GM23338 (cell line): ENCODE measurements at regions not wholly inside any gene's neighbourhood (a gene's known extent, or its start where the extent isn't known, plus 50 kb on each side); places are given as distances from the start of the nearest gene placed in this dataset.

Experiments
- CREB1 ChIP-seq: fragments of 250-450 bp; sonication (Bioruptor Pico); IDR thresholded peaks from 2 replicates; pipeline ENCODE4 v1.5.0; 2020; ENCODE audit warnings: low read depth, mild to moderate bottlenecking, moderate library complexity
- ETS1 ChIP-seq: IDR thresholded peaks from 2 replicates; pipeline ENCODE4 v1.6.1; 2016; ENCODE audit warnings: antibody characterized with exemption
- EZH2 ChIP-seq: fragments of 200-600 bp; sonication (generic); IDR thresholded peaks from one replicate; pipeline ENCODE4 v1.8.0; 2017; ENCODE audit warnings: antibody characterized with exemption, mild to moderate bottlenecking, low read depth; ENCODE audit not compliant: unreplicated experiment
- EZH2phosphoT487 ChIP-seq: fragments of 200-600 bp; sonication (generic); IDR thresholded peaks from one replicate; pipeline ENCODE4 v1.8.1; 2018; ENCODE audit warnings: antibody characterized with exemption; ENCODE audit not compliant: unreplicated experiment
- POLR2AphosphoS5 ChIP-seq: IDR thresholded peaks from 2 replicates; pipeline ENCODE4 v1.6.1; 2016; ENCODE audit warnings: antibody characterized with exemption, low read depth
- ZNF331 ChIP-seq: fragments of 250-450 bp; sonication (Bioruptor Pico); IDR thresholded peaks from 2 replicates; pipeline ENCODE4 v1.5.0; 2020; ENCODE audit warnings: low read depth, mild to moderate bottlenecking, moderate library complexity
- TF ChIP-seq, protein P1 (sequence below), 2 experiments: fragments of 200-600 bp in 1 of 2; sonication (generic) in 1 of 2; conservative IDR thresholded peaks; 2 replicates each; pipeline versions ENCODE4 v1.5.1 to v1.6.1; 2016 to 2017; ENCODE audit warnings: antibody characterized with exemption in 2 of 2, low read depth in 2 of 2, mild to moderate bottlenecking in 2 of 2, moderate library complexity in 1 of 2

DNA sequence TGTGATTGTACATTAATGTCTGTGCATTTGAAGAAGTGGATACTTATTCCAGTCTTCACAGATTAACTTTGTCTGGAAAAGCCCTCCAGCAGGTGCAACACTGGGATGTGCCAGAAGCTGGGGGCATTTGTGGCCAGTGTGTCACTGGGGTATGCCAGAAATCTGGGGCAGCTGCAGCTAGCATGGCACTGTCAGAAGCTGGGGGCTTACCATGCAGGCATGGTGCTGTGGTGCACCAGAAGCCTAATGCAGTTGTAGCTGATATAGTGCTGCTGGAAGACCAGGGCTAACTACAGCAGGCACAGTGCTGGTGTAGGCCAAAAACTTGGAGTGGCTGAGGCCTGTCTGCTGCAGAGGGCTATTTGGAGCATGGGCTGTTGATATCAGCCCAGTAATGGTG, 270.1 kb downstream of the STK31 start:
- TF ChIP-seq EZH2phosphoT487 (no peak), POLR2AphosphoS5 (no peak), EZH2 (no peak), CREB1 (CRISPR knock-in tag) (no peak), ETS1 (no peak), ZNF331 (CRISPR knock-in tag) (no peak)
- TF ChIP-seq, protein P1, sequence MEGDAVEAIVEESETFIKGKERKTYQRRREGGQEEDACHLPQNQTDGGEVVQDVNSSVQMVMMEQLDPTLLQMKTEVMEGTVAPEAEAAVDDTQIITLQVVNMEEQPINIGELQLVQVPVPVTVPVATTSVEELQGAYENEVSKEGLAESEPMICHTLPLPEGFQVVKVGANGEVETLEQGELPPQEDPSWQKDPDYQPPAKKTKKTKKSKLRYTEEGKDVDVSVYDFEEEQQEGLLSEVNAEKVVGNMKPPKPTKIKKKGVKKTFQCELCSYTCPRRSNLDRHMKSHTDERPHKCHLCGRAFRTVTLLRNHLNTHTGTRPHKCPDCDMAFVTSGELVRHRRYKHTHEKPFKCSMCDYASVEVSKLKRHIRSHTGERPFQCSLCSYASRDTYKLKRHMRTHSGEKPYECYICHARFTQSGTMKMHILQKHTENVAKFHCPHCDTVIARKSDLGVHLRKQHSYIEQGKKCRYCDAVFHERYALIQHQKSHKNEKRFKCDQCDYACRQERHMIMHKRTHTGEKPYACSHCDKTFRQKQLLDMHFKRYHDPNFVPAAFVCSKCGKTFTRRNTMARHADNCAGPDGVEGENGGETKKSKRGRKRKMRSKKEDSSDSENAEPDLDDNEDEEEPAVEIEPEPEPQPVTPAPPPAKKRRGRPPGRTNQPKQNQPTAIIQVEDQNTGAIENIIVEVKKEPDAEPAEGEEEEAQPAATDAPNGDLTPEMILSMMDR (conservative IDR thresholded peaks at IDR 0.05; ENCODE audit: low read depth in 2 of 2): no peak
